ENCODE measurements at regions not wholly inside any gene's neighbourhood (a gene's known extent, or its start where the extent isn't known, plus 50 kb on each side); places are given as distances from the start of the nearest gene placed in this dataset.

- TF ChIP-seq CTCF (IDR thresholded peaks at IDR 0.05; ENCODE audit: low read depth, low read length) (no peak), EZH2phosphoT487 (IDR thresholded peaks at IDR 0.05; ENCODE audit: low read depth) (no peak)
These were observed 425.9 kb upstream of the SLC8A1 start for GRCh38 chr2:40877734-40878288.
